ENCODE measurements at regions not wholly inside any gene's neighbourhood (a gene's known extent, or its start where the extent isn't known, plus 50 kb on each side); places are given as distances from the start of the nearest gene placed in this dataset.

DNA sequence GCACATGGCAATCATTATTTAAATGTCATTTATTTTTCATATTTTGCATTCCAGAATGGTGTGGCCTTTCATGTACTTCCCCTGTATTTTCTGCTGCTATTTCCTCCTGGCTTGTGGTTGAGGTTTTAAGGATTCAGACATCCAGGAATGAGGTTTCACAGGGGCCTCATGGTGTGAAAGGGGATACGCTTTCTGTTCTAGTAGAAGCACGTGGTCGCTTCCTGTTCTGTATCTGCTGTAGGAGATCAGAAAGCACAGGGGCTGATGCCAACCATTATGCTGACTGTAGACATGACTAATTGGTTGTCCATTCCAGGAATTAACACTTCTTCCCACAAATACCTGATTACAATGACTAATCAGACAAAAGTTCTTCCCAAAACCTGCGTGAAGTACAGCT lies 405.9 kb downstream of the SHISA9 start:
- no peak overlapping the region for H3K4me3 ChIP-seq (ENCODE audit: low read depth, low read length)
- TF ChIP-seq, protein P1, sequence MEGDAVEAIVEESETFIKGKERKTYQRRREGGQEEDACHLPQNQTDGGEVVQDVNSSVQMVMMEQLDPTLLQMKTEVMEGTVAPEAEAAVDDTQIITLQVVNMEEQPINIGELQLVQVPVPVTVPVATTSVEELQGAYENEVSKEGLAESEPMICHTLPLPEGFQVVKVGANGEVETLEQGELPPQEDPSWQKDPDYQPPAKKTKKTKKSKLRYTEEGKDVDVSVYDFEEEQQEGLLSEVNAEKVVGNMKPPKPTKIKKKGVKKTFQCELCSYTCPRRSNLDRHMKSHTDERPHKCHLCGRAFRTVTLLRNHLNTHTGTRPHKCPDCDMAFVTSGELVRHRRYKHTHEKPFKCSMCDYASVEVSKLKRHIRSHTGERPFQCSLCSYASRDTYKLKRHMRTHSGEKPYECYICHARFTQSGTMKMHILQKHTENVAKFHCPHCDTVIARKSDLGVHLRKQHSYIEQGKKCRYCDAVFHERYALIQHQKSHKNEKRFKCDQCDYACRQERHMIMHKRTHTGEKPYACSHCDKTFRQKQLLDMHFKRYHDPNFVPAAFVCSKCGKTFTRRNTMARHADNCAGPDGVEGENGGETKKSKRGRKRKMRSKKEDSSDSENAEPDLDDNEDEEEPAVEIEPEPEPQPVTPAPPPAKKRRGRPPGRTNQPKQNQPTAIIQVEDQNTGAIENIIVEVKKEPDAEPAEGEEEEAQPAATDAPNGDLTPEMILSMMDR (IDR thresholded peaks at IDR 0.05; ENCODE audit: insufficient read depth, low read depth, low read length), result no peak
- DNase-seq (ENCODE audit: low read depth), result peak; percentile 37

DNA sequence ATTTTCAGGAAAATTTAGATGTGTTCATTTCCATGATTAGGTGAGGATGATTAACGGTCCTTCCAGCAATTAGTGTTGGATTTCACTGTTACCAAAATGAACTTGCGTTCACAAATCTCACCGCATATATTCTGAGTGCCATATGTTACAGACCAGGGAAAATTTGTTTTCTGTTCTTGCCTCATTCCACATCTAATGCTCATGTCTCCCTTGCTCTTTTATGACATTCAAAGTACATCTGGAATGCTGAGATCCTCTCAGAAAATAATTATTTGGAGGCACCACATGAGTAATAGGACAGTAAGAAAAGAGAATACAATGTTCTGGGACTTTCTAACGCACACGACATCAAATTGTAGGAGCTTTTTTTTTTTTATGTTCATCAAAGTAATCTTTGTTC lies 406.5 kb downstream of the SHISA9 start:
- DNase-seq (ENCODE audit: low read depth), result peak; percentile 20
- H3K4me3 ChIP-seq (ENCODE audit: low read depth, low read length), result no peak overlapping the region
- TF ChIP-seq, protein P1 (IDR thresholded peaks at IDR 0.05; ENCODE audit: insufficient read depth, low read depth, low read length), result no peak

DNA sequence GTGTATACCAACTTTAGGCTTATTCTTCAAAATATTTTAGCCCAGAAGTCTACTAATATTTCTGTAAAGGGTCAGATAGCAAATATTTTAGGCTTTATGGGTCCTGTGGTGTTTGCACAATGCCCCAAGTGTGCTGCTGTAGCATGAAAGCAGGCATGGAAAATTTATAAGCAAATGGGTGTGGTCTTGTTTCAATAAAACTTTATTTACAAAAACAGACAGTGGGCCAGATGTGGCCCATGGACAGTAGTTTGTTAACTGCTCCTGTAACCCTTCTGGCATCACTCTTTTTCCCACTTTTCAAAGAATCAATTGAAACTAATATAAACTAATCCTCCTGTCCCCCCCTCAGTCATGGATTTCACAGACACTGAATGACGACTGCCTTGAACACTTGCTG lies 410.7 kb downstream of the SHISA9 start:
- DNase-seq (ENCODE audit: low read depth), result no peak
- TF ChIP-seq, protein P1 (IDR thresholded peaks at IDR 0.05; ENCODE audit: insufficient read depth, low read depth, low read length), result no peak
- H3K4me3 ChIP-seq (ENCODE audit: low read depth, low read length), result no peak overlapping the region

DNA sequence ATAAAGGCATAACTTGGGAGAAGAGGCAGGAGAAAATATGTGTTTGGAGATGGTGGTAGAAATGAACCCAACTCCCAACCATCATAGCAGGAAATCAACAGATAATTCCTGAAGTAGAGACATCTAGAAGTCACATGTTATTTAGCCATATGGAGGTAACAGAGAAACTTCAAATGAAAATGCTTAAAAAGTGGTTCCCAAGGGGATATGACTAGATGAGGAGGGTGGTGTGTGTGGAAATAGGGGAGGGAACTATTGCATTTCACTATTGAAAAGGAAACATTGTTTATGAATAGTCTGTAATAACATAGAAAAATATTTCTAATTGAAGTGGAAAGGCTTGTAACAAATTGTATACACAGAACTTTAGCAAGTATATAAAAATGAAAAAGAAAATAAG lies 412.0 kb downstream of the SHISA9 start:
- no peak for DNase-seq (ENCODE audit: low read depth)
- H3K4me3 ChIP-seq (ENCODE audit: low read depth, low read length), result no peak overlapping the region
- TF ChIP-seq, protein P1 (IDR thresholded peaks at IDR 0.05; ENCODE audit: insufficient read depth, low read depth, low read length), result no peak

DNA sequence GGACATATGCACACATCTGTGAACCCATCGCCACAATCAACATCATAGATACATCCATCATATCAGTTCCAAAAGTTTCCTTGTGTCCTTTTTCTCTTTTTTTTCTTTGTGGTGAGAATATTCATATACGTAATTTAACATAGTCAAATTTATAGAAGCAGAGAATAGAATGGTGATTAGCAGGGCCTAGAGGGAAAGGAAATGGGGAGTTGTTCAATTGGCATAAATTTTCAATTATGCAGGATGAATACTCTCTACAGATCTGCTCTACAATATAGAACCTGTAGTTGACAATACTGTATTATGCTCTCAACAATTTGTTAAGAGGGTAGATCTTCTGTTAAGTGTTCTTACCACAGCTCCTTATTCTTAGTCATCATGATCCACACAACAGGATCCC lies 413.2 kb downstream of the SHISA9 start:
- no peak for DNase-seq (ENCODE audit: low read depth)
- no peak overlapping the region for H3K4me3 ChIP-seq (ENCODE audit: low read depth, low read length)
- TF ChIP-seq, protein P1 (IDR thresholded peaks at IDR 0.05; ENCODE audit: insufficient read depth, low read depth, low read length), result no peak

DNA sequence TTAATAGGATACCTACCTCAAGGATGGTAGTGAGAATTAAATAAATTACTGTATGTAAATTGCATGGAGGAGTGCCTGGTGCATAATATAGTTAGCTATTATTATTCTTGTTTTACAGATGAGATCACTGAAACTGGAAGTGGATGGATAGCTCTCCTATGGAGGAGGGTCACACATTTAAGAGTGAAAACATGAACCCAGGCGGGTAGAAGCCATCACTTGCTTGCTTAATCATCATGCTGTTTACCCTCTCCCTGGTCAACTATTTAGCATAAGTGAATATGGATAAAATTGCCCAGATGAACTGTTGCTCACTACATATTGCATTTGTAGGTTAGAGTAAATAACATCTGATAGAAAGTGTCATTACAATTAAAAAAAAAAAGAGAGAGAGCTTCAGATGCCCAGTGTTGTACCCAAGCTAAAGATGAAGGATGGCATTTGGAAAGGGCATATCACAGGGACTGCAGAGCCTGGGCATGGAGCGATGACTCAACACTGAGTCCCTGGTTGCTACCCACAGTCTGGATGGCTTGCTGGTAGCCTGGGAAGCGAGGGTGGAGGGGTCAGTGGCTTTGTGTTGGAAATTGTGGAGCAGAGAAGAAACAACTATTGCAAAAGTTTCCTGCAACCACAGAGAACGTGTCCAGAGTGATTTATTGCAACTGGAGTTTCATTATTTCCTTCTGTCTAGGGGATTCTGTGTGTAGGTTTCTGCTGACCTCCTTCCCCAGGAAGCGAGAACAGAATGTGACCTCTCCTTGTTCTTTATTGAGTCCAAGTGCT lies 414.4 kb downstream of the SHISA9 start:
- TF ChIP-seq, protein P1 (IDR thresholded peaks at IDR 0.05; ENCODE audit: insufficient read depth, low read depth, low read length), result no peak
- H3K4me3 ChIP-seq (ENCODE audit: low read depth, low read length), result no peak overlapping the region
- peak; percentile 39 for DNase-seq (ENCODE audit: low read depth)

DNA sequence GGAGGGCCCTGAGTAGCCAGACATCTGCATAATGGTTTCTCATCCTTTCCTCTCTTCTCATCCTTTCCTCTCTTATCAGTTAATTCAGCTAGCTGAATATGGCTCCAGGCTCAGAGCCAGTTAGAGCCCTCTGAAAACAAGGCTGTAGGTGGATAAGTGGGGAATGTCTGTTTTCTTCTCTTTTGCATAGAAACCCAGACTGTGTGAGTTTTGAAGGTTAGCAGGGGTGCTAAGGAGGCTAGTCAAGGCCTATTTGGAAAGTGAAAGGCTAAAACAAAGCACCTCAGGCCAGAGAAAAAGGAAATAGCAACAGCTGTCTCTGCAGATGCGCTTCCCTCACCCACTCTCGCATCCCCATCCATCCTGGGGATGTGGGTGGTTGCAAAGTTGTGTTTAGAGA lies 420.9 kb downstream of the SHISA9 start:
- no peak for DNase-seq (ENCODE audit: low read depth)
- TF ChIP-seq, protein P1 (IDR thresholded peaks at IDR 0.05; ENCODE audit: insufficient read depth, low read depth, low read length), result no peak
- H3K4me3 ChIP-seq (ENCODE audit: low read depth, low read length), result no peak overlapping the region

Measured in fibroblast of villous mesenchyme (primary cell).